Heart right ventricle (tissue), 16 donors: ENCODE measurements at regions not wholly inside any gene's neighbourhood (a gene's known extent, or its start where the extent isn't known, plus 50 kb on each side); places are given as distances from the start of the nearest gene placed in this dataset.
"Not testable (repeated sequence)": the region's sequence is repeated elsewhere in the genome, so short reads cannot be mapped to it uniquely, and the experiment has no call there.

Experiments
- ATAC-seq, 8 donors: fragments of 200-7000 bp; cut with Tn5 transposase; one replicate each; pipeline ENCODE4 v1.9.1; 2020; ENCODE audit warnings: mild to moderate bottlenecking in 8 of 8, moderate library complexity in 8 of 8, moderate number of reproducible peaks in 1 of 8
- DNase-seq, 2 donors: peaks; one replicate each; pipeline ENCODE4 v3.0.0-alpha.2; 2020
- H3K27ac ChIP-seq, 10 donors: fragments of 200-600 bp; sonication (generic) in 2 of 10; one replicate each; pipeline versions ENCODE4 v1.5.0 to v1.8.0; 2020 to 2022; ENCODE audit warnings: mild to moderate bottlenecking in 3 of 10
- H3K27me3 ChIP-seq, 7 donors: fragments of 200-600 bp; one replicate each; pipeline ENCODE4 v1.8.0; 2021 to 2022; ENCODE audit warnings: mild to moderate bottlenecking in 2 of 7
- H3K36me3 ChIP-seq, 9 donors: fragments of 200-600 bp; sonication (generic) in 1 of 9; one replicate each; pipeline versions ENCODE4 v1.5.0 to v1.8.0; 2020 to 2022; ENCODE audit warnings: mild to moderate bottlenecking in 2 of 9
- H3K4me1 ChIP-seq, 9 donors: fragments of 200-600 bp; sonication (generic) in 1 of 9; one replicate each; pipeline versions ENCODE4 v1.5.0 to v1.8.0; 2020 to 2022; ENCODE audit warnings: mild to moderate bottlenecking in 4 of 9
- H3K4me3 ChIP-seq, 10 donors: fragments of 200-600 bp; sonication (generic) in 2 of 10; one replicate each; pipeline versions ENCODE4 v1.5.0 to v1.8.0; 2020 to 2022; ENCODE audit warnings: mild to moderate bottlenecking in 7 of 10, moderate library complexity in 2 of 10
- H3K9me3 ChIP-seq, 11 donors: fragments of 200-600 bp in 10 of 11; sonication (generic) in 2 of 11; one replicate each; pipeline versions ENCODE4 v1.5.0 to v1.8.0; 2013 to 2022; ENCODE audit warnings: mild to moderate bottlenecking in 2 of 11, control low read depth in 1 of 11, moderate library complexity in 1 of 11
- WGBS, 2 donors: extraction: QIAGEN DNeasy Blood & Tissue Kit; methylation state at CpG; one replicate each; pipeline ENCODE4 v1.1.7; 2013; ENCODE audit warnings: inconsistent platforms in 1 of 2; 5-methylcytosine and 5-hydroxymethylcytosine counted together
- intact Hi-C, 10 donors: fragments of 100-400 bp; cut with DNase I; formaldehyde crosslinking; loops; one replicate each; pipeline versions ENCODE4 v1.11.1 to v1.14.2; 2022
- TF ChIP-seq, protein P1 (sequence below), 9 donors: fragments of 200-600 bp; sonication (generic) in 2 of 9; IDR thresholded peaks; one replicate each; pipeline versions ENCODE4 v1.5.0 to v1.8.0; 2021 to 2022; ENCODE audit warnings: antibody characterized with exemption in 9 of 9, mild to moderate bottlenecking in 5 of 9, moderate library complexity in 1 of 9
- donor health status: Arrhythmogenic right ventricular cardiomyopathy.
- donor health status: ischemic (EF 13 %, LVEDD 7.1; RV severe dilation, severe dysfunction).
- donor health status: healthy with polysubstance abuse.
- donor health status: DM: no; HTN: yes; CAD: no.
- donor health status: DM: no; HTN: no; CAD: no.
- donor health status: ischemic (EF 25% LVEDD 6.9; RV normal size, moderate dysfunction).
- donor health status: ischemic (EF 25% LVEDD 5.7; RV mildly dilated, moderate dysfunction).
- donor health status: healthy.
- donor health status: DM: yes; HTN: yes; CAD: no.
- donor health status: Ischemic cardiomyopathy.
- donor health status: ischemic (EF 35%, LVEDD 5.7; RV mildly dilated, moderate dysfunction).
- donor health status: nonischemic (EF 11% LVEDD 7.7; RV severe dilation, severe dysfunction).
- donor health status: DM: yes; HTN: yes; CAD: no.
- donor health status: PGD.
- donor health status: ischemic (EF 29% LVEDD 5.4; RV normal size, mild dysfunction).
- donor health status: nonischemic (EF 23%, LVEDD 6.1; RV moderate dilation, normal function).

DNA sequence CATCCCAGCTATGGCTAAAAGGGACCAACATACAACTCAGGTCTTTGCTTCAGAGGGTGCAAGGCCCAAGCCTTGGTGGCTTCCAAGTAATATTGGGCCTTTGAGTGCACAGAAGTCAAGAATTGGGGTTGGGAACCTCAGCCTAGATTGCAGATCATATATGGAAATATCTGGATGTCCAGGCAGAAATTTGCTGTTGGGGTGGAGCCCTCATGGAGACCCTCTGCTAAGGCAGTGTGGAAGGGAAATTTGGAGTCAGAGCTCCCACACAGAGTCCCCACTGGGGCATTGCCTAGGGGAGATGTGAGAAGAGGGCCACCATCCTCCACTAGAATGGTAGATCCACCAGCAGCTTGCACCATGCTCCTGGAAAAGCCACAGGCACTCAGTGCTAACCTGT lies 123.5 kb downstream of the PRL start:
- DNase-seq, result no peak
- intact Hi-C loops, result no loop called here
- no peak overlapping the region for H3K4me3 ChIP-seq
- H3K36me3 ChIP-seq, result peaks cover 0 to 8% (median 0%) of the 10 kb centered on the region in 9 donors
- H3K27me3 ChIP-seq, result no peaks in the 10 kb centered on the region
- peaks cover 0 to 44% (median 30%) of the 10 kb centered on the region in 11 donors for H3K9me3 ChIP-seq
- ATAC-seq, result no peak
- TF ChIP-seq, protein P1, sequence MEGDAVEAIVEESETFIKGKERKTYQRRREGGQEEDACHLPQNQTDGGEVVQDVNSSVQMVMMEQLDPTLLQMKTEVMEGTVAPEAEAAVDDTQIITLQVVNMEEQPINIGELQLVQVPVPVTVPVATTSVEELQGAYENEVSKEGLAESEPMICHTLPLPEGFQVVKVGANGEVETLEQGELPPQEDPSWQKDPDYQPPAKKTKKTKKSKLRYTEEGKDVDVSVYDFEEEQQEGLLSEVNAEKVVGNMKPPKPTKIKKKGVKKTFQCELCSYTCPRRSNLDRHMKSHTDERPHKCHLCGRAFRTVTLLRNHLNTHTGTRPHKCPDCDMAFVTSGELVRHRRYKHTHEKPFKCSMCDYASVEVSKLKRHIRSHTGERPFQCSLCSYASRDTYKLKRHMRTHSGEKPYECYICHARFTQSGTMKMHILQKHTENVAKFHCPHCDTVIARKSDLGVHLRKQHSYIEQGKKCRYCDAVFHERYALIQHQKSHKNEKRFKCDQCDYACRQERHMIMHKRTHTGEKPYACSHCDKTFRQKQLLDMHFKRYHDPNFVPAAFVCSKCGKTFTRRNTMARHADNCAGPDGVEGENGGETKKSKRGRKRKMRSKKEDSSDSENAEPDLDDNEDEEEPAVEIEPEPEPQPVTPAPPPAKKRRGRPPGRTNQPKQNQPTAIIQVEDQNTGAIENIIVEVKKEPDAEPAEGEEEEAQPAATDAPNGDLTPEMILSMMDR (IDR thresholded peaks at IDR 0.05), result no peak
- H3K4me1 ChIP-seq, result no peaks in the 10 kb centered on the region
- H3K27ac ChIP-seq, result no peak overlapping the region

- DNase-seq, H3K4me1 ChIP-seq, H3K27me3 ChIP-seq, ATAC-seq, intact Hi-C loops, H3K4me3 ChIP-seq, H3K27ac ChIP-seq: not testable (repeated sequence)
- Histone ChIP-seq H3K9me3 (peaks cover 0 to 46% (median 14%) of the 10 kb centered on the region in 11 donors), H3K36me3 (peaks cover 0 to 11% (median 0%) of the 10 kb centered on the region in 9 donors)
- 82 to 84% methylated on average over 17 to 20 of the region's 20 CpGs for WGBS, 2 donors
These were observed 116.6 kb downstream of the PRL start for GRCh38 chr6:22180250-22180649.

- Histone ChIP-seq H3K4me3 (no peak overlapping the region), H3K36me3 (peaks cover 0 to 11% (median 0%) of the 10 kb centered on the region in 9 donors), H3K9me3 (peaks cover 0 to 60% (median 14%) of the 10 kb centered on the region in 11 donors), H3K27ac (no peak overlapping the region), H3K27me3 (no peaks in the 10 kb centered on the region), H3K4me1 (no peaks in the 10 kb centered on the region)
- DNase-seq, result no peak
- intact Hi-C loops, result no loop called here
- no peak for ATAC-seq
- TF ChIP-seq, protein P1 (IDR thresholded peaks at IDR 0.05), result no peak
These were observed 112.5 kb downstream of the PRL start for GRCh38 chr6:22184371-22184770.

GRCh38 chr6:22189946-22190345 lies 106.9 kb downstream of the PRL start:
- intact Hi-C loops, result no loop called here
- Histone ChIP-seq H3K4me1 (no peaks in the 10 kb centered on the region), H3K27me3 (no peaks in the 10 kb centered on the region), H3K9me3 (peaks cover 0 to 17% (median 0%) of the 10 kb centered on the region in 11 donors), H3K27ac (no peak overlapping the region), H3K4me3 (no peak overlapping the region), H3K36me3 (no peaks in the 10 kb centered on the region)
- TF ChIP-seq, protein P1 (IDR thresholded peaks at IDR 0.05), result no peak
- no peak for ATAC-seq
- 89 to 92% methylated on average over 6 of the region's 6 CpGs for WGBS, 2 donors
- DNase-seq, result no peak

DNA sequence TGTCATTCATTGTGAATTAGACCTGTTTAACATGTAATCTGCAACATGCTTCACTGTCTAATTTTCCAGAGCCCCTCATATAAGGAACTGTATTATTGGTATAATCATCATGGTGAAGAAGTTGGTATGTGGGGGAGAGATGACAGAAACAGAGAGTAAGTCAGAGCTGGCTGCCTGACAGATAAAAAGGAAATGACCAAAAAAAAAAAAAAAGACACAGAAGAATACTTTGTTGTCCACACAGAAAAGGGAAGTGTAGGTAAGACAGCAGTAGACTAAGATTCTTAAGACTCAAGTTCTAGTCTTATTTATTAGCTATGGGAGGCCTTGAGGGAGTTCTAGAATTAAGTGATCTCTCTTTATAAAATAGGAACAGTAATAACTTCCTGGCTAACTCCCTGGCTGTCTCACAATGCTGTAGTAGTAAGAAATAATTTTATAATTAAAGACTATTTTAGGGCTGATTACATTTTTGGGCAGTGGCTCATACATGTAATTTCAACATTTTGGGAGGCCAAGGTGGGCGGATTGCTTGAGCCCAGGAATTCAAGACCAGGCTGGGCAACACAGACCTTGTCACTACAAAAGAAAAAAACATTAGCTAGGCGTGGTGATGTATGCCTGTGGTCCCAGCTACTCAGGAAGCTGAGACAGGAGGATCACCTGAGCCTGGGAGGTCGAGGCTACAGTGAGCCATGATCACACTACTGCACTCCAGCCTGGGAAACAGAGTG lies 102.5 kb downstream of the PRL start:
- no peaks in the 10 kb centered on the region for H3K9me3 ChIP-seq
- no peaks in the 10 kb centered on the region for H3K4me1 ChIP-seq
- H3K27me3 ChIP-seq, result no peaks in the 10 kb centered on the region
- WGBS, 2 donors, result 92% methylated on average over 3 of the region's 3 CpGs
- H3K4me3 ChIP-seq, result no peak overlapping the region
- TF ChIP-seq, protein P1 (IDR thresholded peaks at IDR 0.05), result no peak
- H3K27ac ChIP-seq, result no peak overlapping the region
- H3K36me3 ChIP-seq, result no peaks in the 10 kb centered on the region
- intact Hi-C loops, result no loop called here
- ATAC-seq (no peak), DNase-seq (no peak)
